NCI-H2107 (cell line): ENCODE measurements at regions not wholly inside any gene's neighbourhood (a gene's known extent, or its start where the extent isn't known, plus 50 kb on each side); places are given as distances from the start of the nearest gene placed in this dataset.

Experiments used
- DNase-seq: peaks from one replicate; lab custom pipeline; 2025; lab: John Stamatoyannopoulos, UW

DNA sequence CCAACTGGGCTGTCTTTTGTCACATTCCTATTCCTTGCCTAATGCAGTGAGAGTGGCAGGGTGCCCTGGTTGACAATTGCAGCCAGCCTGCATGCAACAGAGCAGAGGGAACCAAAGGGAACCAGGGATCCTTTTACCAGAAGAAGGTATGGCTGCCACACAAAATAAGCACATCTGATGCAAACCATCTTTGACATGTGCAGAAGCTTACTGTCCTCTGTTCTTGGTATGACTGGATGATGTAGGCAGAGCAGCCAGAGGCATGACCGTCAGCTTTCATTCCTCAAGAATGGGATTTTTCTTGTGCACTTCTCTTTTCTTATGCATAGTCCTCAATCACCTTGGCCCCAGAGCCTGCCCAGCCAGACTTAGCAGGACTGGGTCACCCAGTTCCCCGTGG, 116.1 kb downstream of the UQCRFS1 start:
- DNase-seq = no peak

DNA sequence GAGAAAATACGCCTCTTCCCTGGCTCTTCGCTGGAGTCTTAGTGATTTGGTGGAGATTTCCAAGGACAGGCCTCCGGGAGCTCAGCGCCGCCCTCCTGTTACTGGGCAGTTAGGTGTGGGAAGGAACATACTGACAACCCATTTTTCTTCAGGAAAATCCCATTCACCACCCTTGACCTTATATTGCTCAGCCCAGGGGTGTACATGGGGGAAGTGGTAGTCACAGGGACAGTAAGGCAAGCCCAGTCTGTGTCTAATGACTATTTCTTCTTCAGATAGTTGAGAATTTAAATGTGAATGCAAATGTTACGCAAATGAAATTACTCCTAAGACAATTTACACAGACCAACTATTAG, 119.4 kb downstream of the UQCRFS1 start:
- no peak for DNase-seq

GRCh38 chr19:29092712-29093552, 120.0 kb downstream of the UQCRFS1 start:
- no peak for DNase-seq

GRCh38 chr19:29090783-29091526, 122.0 kb downstream of the UQCRFS1 start:
- DNase-seq = no peak

GRCh38 chr19:29089315-29089870, 123.6 kb downstream of the UQCRFS1 start:
- DNase-seq = no peak

DNA sequence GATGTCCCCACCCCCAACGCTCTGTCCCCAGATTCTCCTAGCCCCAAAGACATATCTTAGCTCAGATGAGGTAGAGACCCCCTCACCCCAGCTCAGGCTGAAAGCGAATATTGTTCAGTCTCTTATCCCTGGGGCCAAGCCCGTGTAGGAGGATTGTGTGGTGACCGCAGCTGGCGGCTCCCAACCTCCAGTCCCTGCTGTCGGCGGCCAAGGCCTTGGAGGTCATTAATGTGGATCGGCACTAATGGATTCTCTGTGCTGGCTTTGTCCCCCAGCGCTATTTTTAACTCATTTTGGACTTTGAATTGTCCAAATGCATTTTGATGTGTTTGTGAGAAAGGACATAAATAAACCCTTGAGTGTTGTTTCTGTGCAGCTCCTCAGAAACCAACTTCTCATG, 124.2 kb downstream of the UQCRFS1 start:
- DNase-seq = no peak

- DNase-seq = no peak
These were observed 126.3 kb downstream of the UQCRFS1 start for GRCh38 chr19:29086646-29087045.

- no peak for DNase-seq
These were observed 126.8 kb downstream of the UQCRFS1 start for GRCh38 chr19:29086182-29086581.

GRCh38 chr19:29085630-29086029, 127.3 kb downstream of the UQCRFS1 start:
- no peak for DNase-seq

DNA sequence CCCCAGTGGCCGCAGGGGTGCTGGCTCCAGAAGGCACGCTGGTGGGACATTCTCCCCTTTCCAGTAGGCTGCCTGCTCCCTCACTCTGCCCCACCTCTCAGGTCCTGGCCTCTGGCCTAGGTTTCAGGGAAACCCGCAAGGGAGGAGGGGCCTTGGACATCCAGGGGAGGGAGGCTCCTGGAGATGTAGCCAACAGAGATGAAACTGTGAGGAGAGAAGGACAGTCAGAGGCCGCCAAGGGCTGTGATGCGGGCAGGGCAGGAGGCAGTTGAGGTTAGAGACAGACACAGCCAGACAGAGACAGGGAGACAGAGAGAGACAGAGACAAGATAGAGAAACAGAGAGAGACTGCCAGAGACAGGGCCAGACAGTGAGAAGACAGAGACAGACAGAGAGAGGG, 127.7 kb downstream of the UQCRFS1 start:
- DNase-seq = no peak

DNA sequence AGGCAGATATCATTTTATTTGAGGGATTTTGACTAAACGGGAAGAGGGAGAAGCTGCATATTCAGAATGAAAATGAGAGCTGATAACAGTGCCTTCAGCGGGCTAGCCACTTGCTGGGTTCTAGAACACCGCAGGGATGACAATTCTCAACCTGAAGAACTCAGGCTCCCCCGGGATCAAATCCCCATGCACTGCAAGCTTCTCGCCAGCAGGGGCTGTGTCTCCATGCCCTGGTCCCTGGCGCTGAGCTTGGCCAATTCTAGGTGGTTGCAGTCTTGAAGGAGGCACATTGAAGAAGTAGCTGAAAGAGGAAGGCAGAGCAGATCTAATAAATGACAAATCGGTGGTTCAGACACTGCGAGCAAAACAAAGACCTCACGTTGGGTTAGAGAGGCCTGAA, 128.7 kb downstream of the UQCRFS1 start:
- DNase-seq = no peak

- no peak for DNase-seq
These were observed 129.1 kb downstream of the UQCRFS1 start for GRCh38 chr19:29083863-29084262.

- no peak for DNase-seq
These were observed 133.5 kb downstream of the UQCRFS1 start for GRCh38 chr19:29079356-29080032.

DNA sequence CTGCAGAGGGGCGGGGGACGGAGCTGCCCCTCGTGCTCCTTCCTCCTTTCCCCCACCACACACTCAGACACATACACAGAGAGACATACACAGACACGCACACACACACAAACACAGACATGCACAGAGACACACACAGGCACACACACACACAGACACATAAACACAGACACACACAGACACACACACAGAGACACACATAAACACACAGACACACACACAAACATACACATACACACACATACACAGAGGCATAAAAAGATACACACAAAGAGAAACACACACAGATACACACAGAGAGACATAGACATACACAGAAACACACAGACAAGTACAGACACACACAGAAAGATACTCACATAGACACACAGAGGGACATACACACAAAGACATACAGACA, 136.0 kb downstream of the UQCRFS1 start:
- DNase-seq = no peak

DNA sequence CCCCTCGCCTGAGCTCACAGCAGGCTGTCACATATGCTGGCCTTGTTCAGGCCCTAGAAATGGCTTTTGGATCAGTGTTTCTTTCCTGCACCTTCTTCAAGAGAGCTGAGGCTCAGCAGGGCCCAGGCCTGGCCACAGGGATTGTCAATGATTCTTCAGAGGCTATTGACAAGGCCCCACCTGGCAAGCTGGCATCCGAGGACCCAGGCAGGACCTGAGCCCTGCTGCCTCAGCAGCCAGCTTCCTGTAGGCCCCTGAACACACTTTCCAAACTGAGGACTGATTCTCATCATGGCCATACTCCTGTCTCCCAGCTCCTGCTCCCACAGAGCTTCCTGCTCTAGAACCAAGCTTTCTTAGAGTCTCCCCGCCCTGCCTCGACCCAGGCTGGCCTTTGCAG, 136.8 kb downstream of the UQCRFS1 start:
- no peak for DNase-seq

GRCh38 chr19:29075149-29075548, 137.8 kb downstream of the UQCRFS1 start:
- DNase-seq = no peak

- no peak for DNase-seq
These were observed 138.4 kb downstream of the UQCRFS1 start for GRCh38 chr19:29074579-29074978.

- DNase-seq = no peak
These were observed 145.1 kb downstream of the UQCRFS1 start for GRCh38 chr19:29067831-29068230.

DNA sequence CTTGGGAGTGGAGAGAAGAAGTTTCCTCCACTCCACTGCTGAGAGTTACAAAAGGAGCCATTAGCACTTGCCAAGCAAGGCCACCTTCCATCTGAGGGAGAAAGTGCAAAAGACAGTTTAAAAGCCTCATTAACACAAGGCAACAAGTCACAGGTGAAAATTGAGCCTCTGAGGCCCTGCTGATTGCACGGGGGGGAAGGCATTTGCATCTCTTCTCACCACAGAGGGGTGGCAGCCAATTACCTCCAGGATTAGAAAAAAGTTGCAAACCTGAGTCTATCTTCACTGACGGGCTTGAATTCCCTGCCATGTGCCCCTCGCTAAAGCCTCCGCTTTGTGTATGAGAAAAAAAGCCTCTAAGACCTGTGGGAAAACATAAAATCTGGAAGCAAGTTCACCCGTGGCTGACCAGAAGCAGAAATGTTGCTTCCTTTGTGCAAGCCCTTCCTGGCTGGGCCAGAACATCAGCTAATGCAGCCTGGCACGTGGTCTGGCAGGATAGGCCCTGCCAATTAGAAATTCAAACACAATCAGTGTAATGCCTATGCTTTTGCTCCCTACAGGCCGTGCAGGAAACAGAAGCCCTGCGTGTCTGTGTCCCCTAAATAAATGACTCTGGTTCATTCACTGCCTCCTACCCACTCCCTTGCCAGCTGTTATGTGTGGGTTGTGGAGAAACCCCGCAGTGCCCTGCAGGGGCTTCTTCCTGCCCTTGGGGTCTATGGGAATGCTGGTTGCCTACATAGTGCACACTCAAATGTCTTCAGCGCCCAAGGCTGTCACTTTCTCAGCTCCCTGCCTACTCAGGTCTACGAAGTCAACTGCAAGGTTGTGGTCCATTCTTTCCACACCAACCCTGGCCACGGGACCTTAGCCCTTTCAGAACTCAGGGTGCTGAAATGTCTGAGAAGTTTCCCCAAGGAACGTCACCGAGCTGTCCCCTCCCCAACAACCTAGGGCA, 150.2 kb downstream of the UQCRFS1 start:
- no peak for DNase-seq

- no peak for DNase-seq
These were observed 152.1 kb downstream of the UQCRFS1 start for GRCh38 chr19:29060813-29061364.

DNA sequence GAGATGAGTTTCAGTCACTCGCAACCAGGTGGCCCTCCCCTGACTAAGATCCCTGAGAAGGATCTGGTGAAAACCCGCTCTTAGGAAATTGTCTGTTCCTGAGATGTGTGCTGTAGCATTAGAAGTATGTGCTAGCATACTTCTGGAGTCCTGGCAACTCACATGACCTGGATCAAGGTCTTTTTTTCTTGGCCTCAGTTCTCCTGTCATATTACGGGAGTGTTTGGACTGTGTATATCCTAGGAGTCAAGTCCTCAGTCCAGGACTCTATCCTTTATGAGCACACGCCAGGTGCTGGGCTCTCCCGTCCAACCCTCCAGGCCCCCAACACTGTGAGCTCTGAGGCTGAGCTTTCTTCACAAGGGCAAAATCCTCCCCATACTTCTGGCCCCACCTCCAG, 156.4 kb downstream of the UQCRFS1 start:
- DNase-seq = no peak
